ENCODE measurements at regions not wholly inside any gene's neighbourhood (a gene's known extent, or its start where the extent isn't known, plus 50 kb on each side); places are given as distances from the start of the nearest gene placed in this dataset.

GRCh38 chr2:240253583-240254145 lies 113.2 kb upstream of the OTOS start:
- no peak for DNase-seq (ENCODE audit: low read depth)
- H3K4me3 ChIP-seq (ENCODE audit: low read depth, low read length): no peak overlapping the region
- no peak for TF ChIP-seq MYC (IDR thresholded peaks at IDR 0.05; ENCODE audit: low read depth, low read length)
- TF ChIP-seq CTCF (IDR thresholded peaks at IDR 0.05; ENCODE audit: low read depth, low read length): no peak
- no peak for TF ChIP-seq POLR2A (IDR thresholded peaks at IDR 0.05; ENCODE audit: extremely low read depth, insufficient read length)
- TF ChIP-seq MAX (IDR thresholded peaks at IDR 0.05; ENCODE audit: low read depth, low read length): no peak

- no peak for TF ChIP-seq CTCF (IDR thresholded peaks at IDR 0.05; ENCODE audit: low read depth, low read length)
- TF ChIP-seq MYC (IDR thresholded peaks at IDR 0.05; ENCODE audit: low read depth, low read length): no peak
- TF ChIP-seq POLR2A (IDR thresholded peaks at IDR 0.05; ENCODE audit: extremely low read depth, insufficient read length): no peak
- TF ChIP-seq MAX (IDR thresholded peaks at IDR 0.05; ENCODE audit: low read depth, low read length): no peak
- no peak overlapping the region for H3K4me3 ChIP-seq (ENCODE audit: low read depth, low read length)
- no peak for DNase-seq (ENCODE audit: low read depth)
These were observed 114.1 kb upstream of the OTOS start for GRCh38 chr2:240254337-240255164.

GRCh38 chr2:240255165-240255491 lies 114.7 kb upstream of the OTOS start:
- no peak overlapping the region for H3K4me3 ChIP-seq (ENCODE audit: low read depth, low read length)
- no peak for DNase-seq (ENCODE audit: low read depth)
- TF ChIP-seq POLR2A (IDR thresholded peaks at IDR 0.05; ENCODE audit: extremely low read depth, insufficient read length) (no peak), MAX (IDR thresholded peaks at IDR 0.05; ENCODE audit: low read depth, low read length) (no peak), MYC (IDR thresholded peaks at IDR 0.05; ENCODE audit: low read depth, low read length) (no peak), CTCF (IDR thresholded peaks at IDR 0.05; ENCODE audit: low read depth, low read length) (no peak)

- no peak for TF ChIP-seq POLR2A (IDR thresholded peaks at IDR 0.05; ENCODE audit: extremely low read depth, insufficient read length)
- TF ChIP-seq MAX (IDR thresholded peaks at IDR 0.05; ENCODE audit: low read depth, low read length): no peak
- TF ChIP-seq MYC (IDR thresholded peaks at IDR 0.05; ENCODE audit: low read depth, low read length): no peak
- TF ChIP-seq CTCF (IDR thresholded peaks at IDR 0.05; ENCODE audit: low read depth, low read length): no peak
- H3K4me3 ChIP-seq (ENCODE audit: low read depth, low read length): no peak overlapping the region
- no peak for DNase-seq (ENCODE audit: low read depth)
These were observed 115.6 kb upstream of the OTOS start for GRCh38 chr2:240255811-240256703.

- no peak overlapping the region for H3K4me3 ChIP-seq (ENCODE audit: low read depth, low read length)
- TF ChIP-seq MYC (IDR thresholded peaks at IDR 0.05; ENCODE audit: low read depth, low read length): no peak
- no peak for TF ChIP-seq CTCF (IDR thresholded peaks at IDR 0.05; ENCODE audit: low read depth, low read length)
- no peak for TF ChIP-seq POLR2A (IDR thresholded peaks at IDR 0.05; ENCODE audit: extremely low read depth, insufficient read length)
- TF ChIP-seq MAX (IDR thresholded peaks at IDR 0.05; ENCODE audit: low read depth, low read length): no peak
- DNase-seq (ENCODE audit: low read depth): no peak
These were observed 116.5 kb upstream of the OTOS start for GRCh38 chr2:240256704-240257637.

Measured in NB4 (cell line).